A549 (cell line): ENCODE measurements at regions not wholly inside any gene's neighbourhood (a gene's known extent, or its start where the extent isn't known, plus 50 kb on each side); places are given as distances from the start of the nearest gene placed in this dataset.

ENCODE experiments used
- ATAC-seq, 2 experiments: fragments of 200-7000 bp in 1 of 2; fragments of >200 bp in 1 of 2; cut with Nextera tagmentation in 1 of 2; cut with Tn5 transposase in 1 of 2; 3 replicates each; pipeline versions ENCODE4 v1.8.0 to v1.9.1; 2018 to 2020; ENCODE audit warnings: mild to moderate bottlenecking in 1 of 2, moderate library complexity in 1 of 2
- CTCF ChIA-PET: fragments of 300-600 bp; sonication (Branson Sonifier 250); formaldehyde crosslinking; extraction: SDS; loops from one replicate; lab custom pipeline; 2021; ENCODE audit warnings: antibody characterized with exemption, inconsistent platforms; lab: Yijun Ruan, JAX
- POLR2A ChIA-PET: fragments of 350-600 bp; formaldehyde crosslinking; extraction: SDS; loops from one replicate; lab custom pipeline; 2021; ENCODE audit warnings: antibody characterized with exemption, inconsistent platforms; lab: Yijun Ruan, JAX
- DNase-seq, 2 experiments: peaks; one replicate each; pipeline versions ENCODE4 v3.0.0 to v3.0.0-alpha.2; 2011 to 2016; ENCODE audit warnings: low read depth in 1 of 2, low spot score in 1 of 2
- FAIRE-seq: peaks from 2 replicates; lab custom pipeline; 2011; peaks lifted over from hg19 to GRCh38; lab: Jason Lieb, UNC
- H3K27ac ChIP-seq, 2 experiments: fragments of >200 bp; sonication (Bioruptor Twin); formaldehyde crosslinking; 3 replicates each; pipeline ENCODE4 v1.5.1; 2016 to 2017
- H3K4me1 ChIP-seq: fragments of >200 bp; sonication (Bioruptor Twin); formaldehyde crosslinking; 3 replicates; pipeline ENCODE4 v1.6.1; 2016
- H3K4me2 ChIP-seq: fragments of >200 bp; sonication (Bioruptor Twin); formaldehyde crosslinking; 3 replicates; pipeline ENCODE4 v1.6.1; 2016
- H3K4me3 ChIP-seq: fragments of >200 bp; sonication (Bioruptor Twin); formaldehyde crosslinking; 3 replicates; pipeline ENCODE4 v1.5.1; 2016
- H3K9me3 ChIP-seq: fragments of >200 bp; sonication (Bioruptor Twin); formaldehyde crosslinking; 3 replicates; pipeline ENCODE4 v1.6.1; 2016
- CHD4 ChIP-seq: fragments of 200-600 bp; sonication (generic); IDR thresholded peaks from 2 replicates; pipeline ENCODE4 v1.6.1; 2016; ENCODE audit warnings: antibody characterized with exemption, mild to moderate bottlenecking, borderline replicate concordance
- ESRRA ChIP-seq: fragments of 150-350 bp; IDR thresholded peaks from 2 replicates; pipeline ENCODE4 v1.6.1; 2014; ENCODE audit warnings: mild to moderate bottlenecking, low read length, borderline replicate concordance
- FOXS1 ChIP-seq: fragments of 250-450 bp; sonication (Bioruptor Pico); IDR thresholded peaks from 2 replicates; pipeline ENCODE4 v1.5.0; 2020; ENCODE audit warnings: mild to moderate bottlenecking, moderate library complexity
- HDAC2 ChIP-seq: fragments of 200-600 bp; sonication (generic); IDR thresholded peaks from 2 replicates; pipeline ENCODE4 v1.6.1; 2016
- HOXB5 ChIP-seq: fragments of 250-450 bp; sonication (Bioruptor Pico); IDR thresholded peaks from 2 replicates; pipeline ENCODE4 v1.5.0; 2020; ENCODE audit warnings: mild to moderate bottlenecking, moderate library complexity
- JUN ChIP-seq, 2 experiments: fragments of >200 bp; sonication (Bioruptor Twin); formaldehyde crosslinking; IDR thresholded peaks; 2 replicates in 1 of 2; 3 replicates in 1 of 2; pipeline ENCODE4 v1.6.1; 2016 to 2017
- JUNB ChIP-seq: fragments of >200 bp; sonication (Bioruptor Twin); formaldehyde crosslinking; IDR thresholded peaks from 2 replicates; pipeline ENCODE4 v1.6.1; 2016
- KDM5A ChIP-seq: fragments of 200-600 bp; sonication (generic); IDR thresholded peaks from 2 replicates; pipeline ENCODE4 v1.6.1; 2016; ENCODE audit warnings: antibody characterized with exemption, mild to moderate bottlenecking
- MAFK ChIP-seq: fragments of 450-650 bp; IDR thresholded peaks from 2 replicates; pipeline ENCODE4 v1.6.1; 2014; ENCODE audit not compliant: partially characterized antibody
- NFE2L2 ChIP-seq: fragments of 150-350 bp; conservative IDR thresholded peaks from 2 replicates; pipeline ENCODE4 v1.6.1; 2014; ENCODE audit warnings: low read length
- NPAS2 ChIP-seq: fragments of 250-450 bp; sonication (Bioruptor Pico); IDR thresholded peaks from 2 replicates; pipeline ENCODE4 v1.8.0; 2022; ENCODE audit warnings: mild to moderate bottlenecking, moderate library complexity, borderline replicate concordance
- POLR2A ChIP-seq: IDR thresholded peaks from 2 replicates; pipeline ENCODE4 v1.6.1; 2012; ENCODE audit warnings: mild to moderate bottlenecking, low read length
- POLR2AphosphoS2 ChIP-seq: conservative IDR thresholded peaks from 2 replicates; pipeline ENCODE4 v1.6.1; 2012; ENCODE audit warnings: low read length, improper control_type of control experiment, inconsistent platforms
- RCOR1 ChIP-seq: fragments of 150-350 bp; IDR thresholded peaks from 2 replicates; pipeline ENCODE4 v1.6.1; 2014; ENCODE audit warnings: antibody characterized with exemption, low read length, low read depth
- RNF2 ChIP-seq: fragments of 200-600 bp; sonication (generic); IDR thresholded peaks from 2 replicates; pipeline ENCODE4 v1.6.1; 2016; ENCODE audit warnings: low read depth, mild to moderate bottlenecking, antibody characterized with exemption, moderate library complexity, borderline replicate concordance
- ZC3H11A ChIP-seq: fragments of 450-650 bp; IDR thresholded peaks from 2 replicates; pipeline ENCODE4 v1.6.1; 2014; ENCODE audit warnings: antibody characterized with exemption, mild to moderate bottlenecking
- ZSCAN20 ChIP-seq: fragments of 250-450 bp; sonication (Bioruptor Pico); IDR thresholded peaks from 2 replicates; pipeline ENCODE4 v1.8.0; 2022; ENCODE audit warnings: mild to moderate bottlenecking, moderate library complexity
- WGBS: methylation state at CpG from one replicate; pipeline ENCODE4 v1.1.6; 2017; ENCODE audit errors: missing lambda C conversion rate; 5-methylcytosine and 5-hydroxymethylcytosine counted together
- TF ChIP-seq, protein P1 (sequence below): fragments of 150-350 bp; IDR thresholded peaks from 2 replicates; pipeline ENCODE4 v1.6.1; 2014; ENCODE audit warnings: low read depth, mild to moderate bottlenecking, low read length
- TF ChIP-seq, protein P2 (sequence below): fragments of 450-650 bp; IDR thresholded peaks from 2 replicates; pipeline ENCODE4 v1.6.1; 2014; ENCODE audit warnings: antibody characterized with exemption
- TF ChIP-seq, protein P3 (sequence below): fragments of >200 bp; sonication (Bioruptor Twin); formaldehyde crosslinking; IDR thresholded peaks from 3 replicates; pipeline ENCODE4 v1.6.1; 2016
- TF ChIP-seq, protein P4 (sequence below): fragments of 200-600 bp; sonication (generic); IDR thresholded peaks from 2 replicates; pipeline ENCODE4 v1.6.1; 2016; ENCODE audit warnings: antibody characterized with exemption, mild to moderate bottlenecking, moderate library complexity
- TF ChIP-seq, protein P5 (sequence below): fragments of >200 bp; sonication (Bioruptor Twin); formaldehyde crosslinking; IDR thresholded peaks from 3 replicates; pipeline ENCODE4 v1.5.1; 2016

DNA sequence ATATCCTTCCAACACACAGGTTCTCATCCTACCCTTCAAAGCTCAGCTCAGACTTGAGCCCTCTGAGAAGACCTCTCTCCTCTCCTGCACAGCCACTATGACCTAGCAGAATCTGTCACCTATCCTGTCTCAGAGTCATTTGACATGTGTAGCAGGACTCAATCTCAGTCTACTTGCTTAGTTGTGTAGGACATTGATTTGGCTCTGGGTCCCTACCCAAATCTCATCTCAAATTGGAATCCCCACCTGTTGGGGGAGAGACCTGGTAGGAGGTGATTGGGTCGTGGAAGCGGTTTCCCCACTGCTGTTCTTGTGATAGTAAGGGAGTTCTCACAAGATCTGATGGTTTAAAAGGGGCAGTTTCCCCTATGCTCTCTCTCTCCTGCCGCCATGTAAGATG is 297.9 kb downstream of the CD83 start:
- CTCF ChIA-PET: no interaction called here
- no peak for ATAC-seq
- Histone ChIP-seq H3K27ac (no peak overlapping the region), H3K4me2 (no peak overlapping the region), H3K4me1 (no peaks in the 10 kb centered on the region), H3K9me3 (no peaks in the 10 kb centered on the region), H3K4me3 (no peak overlapping the region)
- DNase-seq: no peak
- WGBS: 79% methylated on average over 3 of the region's 3 CpGs
- POLR2A ChIA-PET: no interaction called here
- TF ChIP-seq POLR2A (no peak), RNF2 (no peak), KDM5A (no peak), HOXB5 (CRISPR knock-in tag) (no peak), JUNB (no peak), RCOR1 (no peak), FOXS1 (no peak), ZC3H11A (no peak), MAFK (no peak)
- TF ChIP-seq, protein P1, sequence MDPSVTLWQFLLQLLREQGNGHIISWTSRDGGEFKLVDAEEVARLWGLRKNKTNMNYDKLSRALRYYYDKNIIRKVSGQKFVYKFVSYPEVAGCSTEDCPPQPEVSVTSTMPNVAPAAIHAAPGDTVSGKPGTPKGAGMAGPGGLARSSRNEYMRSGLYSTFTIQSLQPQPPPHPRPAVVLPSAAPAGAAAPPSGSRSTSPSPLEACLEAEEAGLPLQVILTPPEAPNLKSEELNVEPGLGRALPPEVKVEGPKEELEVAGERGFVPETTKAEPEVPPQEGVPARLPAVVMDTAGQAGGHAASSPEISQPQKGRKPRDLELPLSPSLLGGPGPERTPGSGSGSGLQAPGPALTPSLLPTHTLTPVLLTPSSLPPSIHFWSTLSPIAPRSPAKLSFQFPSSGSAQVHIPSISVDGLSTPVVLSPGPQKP: no peak
- FAIRE-seq: no peak

DNA sequence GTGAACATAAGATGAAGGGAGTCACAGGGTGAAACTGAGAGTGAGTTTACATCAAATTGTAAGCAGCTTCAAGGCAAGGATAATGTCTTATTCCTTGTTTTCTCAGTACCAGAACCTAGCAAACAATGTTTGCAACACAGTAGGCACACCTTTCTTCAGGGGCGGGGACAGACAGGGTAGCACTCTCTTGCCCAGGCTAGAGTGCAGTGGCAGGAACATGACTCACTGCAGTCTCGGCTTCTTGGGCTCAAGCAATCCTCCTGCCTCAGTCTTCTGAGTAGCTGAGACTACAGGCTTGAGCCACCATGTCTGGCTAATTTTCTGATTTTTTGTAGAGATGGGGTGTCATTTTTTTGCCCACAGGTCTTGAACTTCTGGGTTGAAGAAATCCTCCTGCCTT is 299.8 kb downstream of the CD83 start:
- DNase-seq: peak in 1 of 2 experiments; percentile 1
- no peaks in the 10 kb centered on the region for H3K4me1 ChIP-seq
- H3K4me2 ChIP-seq: no peak overlapping the region
- 18% methylated on average over 2 of the region's 2 CpGs for WGBS
- H3K27ac ChIP-seq: no peak overlapping the region
- ChIA-PET CTCF (no interaction called here), POLR2A (no interaction called here)
- FAIRE-seq: no peak
- no peak for ATAC-seq
- H3K9me3 ChIP-seq: no peaks in the 10 kb centered on the region
- TF ChIP-seq ZC3H11A (no peak), NFE2L2 (no peak), CHD4 (no peak), ESRRA (no peak), POLR2A (no peak), ZSCAN20 (CRISPR knock-in tag) (no peak), JUN (IDR thresholded peaks at IDR 0.05) (no peak), RNF2 (no peak), NPAS2 (CRISPR knock-in tag) (no peak), POLR2AphosphoS2 (no peak), HDAC2 (no peak)
- TF ChIP-seq, protein P2, sequence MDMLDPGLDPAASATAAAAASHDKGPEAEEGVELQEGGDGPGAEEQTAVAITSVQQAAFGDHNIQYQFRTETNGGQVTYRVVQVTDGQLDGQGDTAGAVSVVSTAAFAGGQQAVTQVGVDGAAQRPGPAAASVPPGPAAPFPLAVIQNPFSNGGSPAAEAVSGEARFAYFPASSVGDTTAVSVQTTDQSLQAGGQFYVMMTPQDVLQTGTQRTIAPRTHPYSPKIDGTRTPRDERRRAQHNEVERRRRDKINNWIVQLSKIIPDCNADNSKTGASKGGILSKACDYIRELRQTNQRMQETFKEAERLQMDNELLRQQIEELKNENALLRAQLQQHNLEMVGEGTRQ: no peak
- TF ChIP-seq, protein P3, sequence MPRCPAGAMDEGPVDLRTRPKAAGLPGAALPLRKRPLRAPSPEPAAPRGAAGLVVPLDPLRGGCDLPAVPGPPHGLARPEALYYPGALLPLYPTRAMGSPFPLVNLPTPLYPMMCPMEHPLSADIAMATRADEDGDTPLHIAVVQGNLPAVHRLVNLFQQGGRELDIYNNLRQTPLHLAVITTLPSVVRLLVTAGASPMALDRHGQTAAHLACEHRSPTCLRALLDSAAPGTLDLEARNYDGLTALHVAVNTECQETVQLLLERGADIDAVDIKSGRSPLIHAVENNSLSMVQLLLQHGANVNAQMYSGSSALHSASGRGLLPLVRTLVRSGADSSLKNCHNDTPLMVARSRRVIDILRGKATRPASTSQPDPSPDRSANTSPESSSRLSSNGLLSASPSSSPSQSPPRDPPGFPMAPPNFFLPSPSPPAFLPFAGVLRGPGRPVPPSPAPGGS: no peak
- TF ChIP-seq, protein P4, sequence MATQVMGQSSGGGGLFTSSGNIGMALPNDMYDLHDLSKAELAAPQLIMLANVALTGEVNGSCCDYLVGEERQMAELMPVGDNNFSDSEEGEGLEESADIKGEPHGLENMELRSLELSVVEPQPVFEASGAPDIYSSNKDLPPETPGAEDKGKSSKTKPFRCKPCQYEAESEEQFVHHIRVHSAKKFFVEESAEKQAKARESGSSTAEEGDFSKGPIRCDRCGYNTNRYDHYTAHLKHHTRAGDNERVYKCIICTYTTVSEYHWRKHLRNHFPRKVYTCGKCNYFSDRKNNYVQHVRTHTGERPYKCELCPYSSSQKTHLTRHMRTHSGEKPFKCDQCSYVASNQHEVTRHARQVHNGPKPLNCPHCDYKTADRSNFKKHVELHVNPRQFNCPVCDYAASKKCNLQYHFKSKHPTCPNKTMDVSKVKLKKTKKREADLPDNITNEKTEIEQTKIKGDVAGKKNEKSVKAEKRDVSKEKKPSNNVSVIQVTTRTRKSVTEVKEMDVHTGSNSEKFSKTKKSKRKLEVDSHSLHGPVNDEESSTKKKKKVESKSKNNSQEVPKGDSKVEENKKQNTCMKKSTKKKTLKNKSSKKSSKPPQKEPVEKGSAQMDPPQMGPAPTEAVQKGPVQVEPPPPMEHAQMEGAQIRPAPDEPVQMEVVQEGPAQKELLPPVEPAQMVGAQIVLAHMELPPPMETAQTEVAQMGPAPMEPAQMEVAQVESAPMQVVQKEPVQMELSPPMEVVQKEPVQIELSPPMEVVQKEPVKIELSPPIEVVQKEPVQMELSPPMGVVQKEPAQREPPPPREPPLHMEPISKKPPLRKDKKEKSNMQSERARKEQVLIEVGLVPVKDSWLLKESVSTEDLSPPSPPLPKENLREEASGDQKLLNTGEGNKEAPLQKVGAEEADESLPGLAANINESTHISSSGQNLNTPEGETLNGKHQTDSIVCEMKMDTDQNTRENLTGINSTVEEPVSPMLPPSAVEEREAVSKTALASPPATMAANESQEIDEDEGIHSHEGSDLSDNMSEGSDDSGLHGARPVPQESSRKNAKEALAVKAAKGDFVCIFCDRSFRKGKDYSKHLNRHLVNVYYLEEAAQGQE: no peak
- TF ChIP-seq, protein P5, sequence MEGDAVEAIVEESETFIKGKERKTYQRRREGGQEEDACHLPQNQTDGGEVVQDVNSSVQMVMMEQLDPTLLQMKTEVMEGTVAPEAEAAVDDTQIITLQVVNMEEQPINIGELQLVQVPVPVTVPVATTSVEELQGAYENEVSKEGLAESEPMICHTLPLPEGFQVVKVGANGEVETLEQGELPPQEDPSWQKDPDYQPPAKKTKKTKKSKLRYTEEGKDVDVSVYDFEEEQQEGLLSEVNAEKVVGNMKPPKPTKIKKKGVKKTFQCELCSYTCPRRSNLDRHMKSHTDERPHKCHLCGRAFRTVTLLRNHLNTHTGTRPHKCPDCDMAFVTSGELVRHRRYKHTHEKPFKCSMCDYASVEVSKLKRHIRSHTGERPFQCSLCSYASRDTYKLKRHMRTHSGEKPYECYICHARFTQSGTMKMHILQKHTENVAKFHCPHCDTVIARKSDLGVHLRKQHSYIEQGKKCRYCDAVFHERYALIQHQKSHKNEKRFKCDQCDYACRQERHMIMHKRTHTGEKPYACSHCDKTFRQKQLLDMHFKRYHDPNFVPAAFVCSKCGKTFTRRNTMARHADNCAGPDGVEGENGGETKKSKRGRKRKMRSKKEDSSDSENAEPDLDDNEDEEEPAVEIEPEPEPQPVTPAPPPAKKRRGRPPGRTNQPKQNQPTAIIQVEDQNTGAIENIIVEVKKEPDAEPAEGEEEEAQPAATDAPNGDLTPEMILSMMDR: no peak
- H3K4me3 ChIP-seq: no peak overlapping the region
